Kidney tubule cell (primary cell): ENCODE measurements at regions not wholly inside any gene's neighbourhood (a gene's known extent, or its start where the extent isn't known, plus 50 kb on each side); places are given as distances from the start of the nearest gene placed in this dataset.
"Not testable (repeated sequence)": the region's sequence is repeated elsewhere in the genome, so short reads cannot be mapped to it uniquely, and the experiment has no call there.

Experiments
- DNase-seq: peaks from one replicate; pipeline ENCODE4 v3.0.0-alpha.2; 2018; ENCODE audit warnings: low spot score

GRCh38 chr1:189217646-189218045 is 1260.0 kb downstream of the BRINP3 start:
- DNase-seq = no peak

GRCh38 chr1:189220750-189221149 is 1256.9 kb downstream of the BRINP3 start:
- no peak for DNase-seq

- not testable (repeated sequence) for DNase-seq
Observed at GRCh38 chr1:189225794-189226145, 1251.9 kb downstream of the BRINP3 start.

GRCh38 chr1:189226779-189227178 is 1250.9 kb downstream of the BRINP3 start:
- DNase-seq = no peak

GRCh38 chr1:189237008-189237407 is 1240.7 kb downstream of the BRINP3 start:
- no peak for DNase-seq

- no peak for DNase-seq
Observed at GRCh38 chr1:189253601-189254350, 1223.9 kb downstream of the BRINP3 start.

- not testable (repeated sequence) for DNase-seq
Observed at GRCh38 chr1:189261128-189261527, 1216.5 kb downstream of the BRINP3 start.

GRCh38 chr1:189269011-189269410 is 1208.7 kb downstream of the BRINP3 start:
- no peak for DNase-seq

- DNase-seq = no peak
Observed at GRCh38 chr1:189274267-189274666, 1203.4 kb downstream of the BRINP3 start.

- no peak for DNase-seq
Observed at GRCh38 chr1:189275796-189276195, 1201.9 kb downstream of the BRINP3 start.

- no peak for DNase-seq
Observed at GRCh38 chr1:189289346-189289745, 1188.3 kb downstream of the BRINP3 start.

- DNase-seq = no peak
Observed at GRCh38 chr1:189301235-189301634, 1176.4 kb downstream of the BRINP3 start.

GRCh38 chr1:189305279-189305678 is 1172.4 kb downstream of the BRINP3 start:
- no peak for DNase-seq

- no peak for DNase-seq
Observed at GRCh38 chr1:189311915-189312314, 1165.7 kb downstream of the BRINP3 start.

- DNase-seq = no peak
Observed at GRCh38 chr1:189312499-189312898, 1165.2 kb downstream of the BRINP3 start.

- no peak for DNase-seq
Observed at GRCh38 chr1:189313488-189313887, 1164.2 kb downstream of the BRINP3 start.

- no peak for DNase-seq
Observed at GRCh38 chr1:189315035-189315901, 1162.4 kb downstream of the BRINP3 start.

GRCh38 chr1:189323091-189323490 is 1154.6 kb downstream of the BRINP3 start:
- no peak for DNase-seq

- DNase-seq = not testable (repeated sequence)
Observed at GRCh38 chr1:189331071-189331470, 1146.6 kb downstream of the BRINP3 start.

- DNase-seq = no peak
Observed at GRCh38 chr1:189336115-189337100, 1141.3 kb downstream of the BRINP3 start.

- no peak for DNase-seq
Observed at GRCh38 chr1:189349607-189350006, 1128.1 kb downstream of the BRINP3 start.

GRCh38 chr1:189350983-189351616 is 1126.6 kb downstream of the BRINP3 start:
- no peak for DNase-seq
